ENCODE measurements at regions not wholly inside any gene's neighbourhood (a gene's known extent, or its start where the extent isn't known, plus 50 kb on each side); places are given as distances from the start of the nearest gene placed in this dataset.
A peak's percentile ranks its signal among the peaks of the same experiment; 100 is the strongest.
"Not testable (repeated sequence)": the region's sequence is repeated elsewhere in the genome, so short reads cannot be mapped to it uniquely, and the experiment has no call there.

DNA sequence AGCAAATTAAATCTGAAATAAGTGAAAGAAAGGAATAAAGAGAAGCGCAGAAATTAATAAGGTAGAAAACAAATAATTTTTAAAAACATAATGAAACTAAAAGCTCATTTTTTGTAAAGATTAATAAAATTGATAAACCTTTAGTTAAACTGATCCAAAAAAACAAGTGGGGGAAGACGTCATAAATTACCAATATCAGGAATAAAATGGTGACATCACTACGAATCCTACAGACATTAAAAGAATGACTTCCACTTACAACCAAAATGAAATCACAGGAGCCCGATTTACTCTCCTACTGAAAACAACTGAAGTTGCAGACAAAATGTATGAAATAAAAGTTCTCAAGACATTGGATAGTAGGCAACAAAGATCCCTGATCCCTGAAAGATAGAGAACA lies 68.1 kb upstream of the IFFO2 start:
- DNase-seq (ENCODE audit: low spot score), result no peak

DNA sequence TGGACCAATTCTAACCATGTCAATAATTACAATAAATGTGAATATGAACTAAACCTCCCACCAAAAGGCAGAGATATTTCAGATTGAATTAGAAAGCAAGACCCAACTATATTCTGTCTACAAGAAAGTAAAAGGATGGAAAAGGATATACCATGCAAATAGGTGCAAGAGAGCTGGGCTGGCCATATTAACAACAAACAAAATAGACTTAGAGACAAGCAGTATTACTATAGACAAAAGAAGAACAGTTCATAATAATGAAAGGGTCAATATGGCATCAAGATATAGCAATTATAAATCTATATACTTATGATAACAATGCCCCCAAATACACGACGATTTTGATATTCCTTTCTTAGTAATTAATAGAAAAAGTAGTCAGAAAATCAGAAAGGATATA lies 67.3 kb upstream of the IFFO2 start:
- no peak for DNase-seq (ENCODE audit: low spot score)

DNA sequence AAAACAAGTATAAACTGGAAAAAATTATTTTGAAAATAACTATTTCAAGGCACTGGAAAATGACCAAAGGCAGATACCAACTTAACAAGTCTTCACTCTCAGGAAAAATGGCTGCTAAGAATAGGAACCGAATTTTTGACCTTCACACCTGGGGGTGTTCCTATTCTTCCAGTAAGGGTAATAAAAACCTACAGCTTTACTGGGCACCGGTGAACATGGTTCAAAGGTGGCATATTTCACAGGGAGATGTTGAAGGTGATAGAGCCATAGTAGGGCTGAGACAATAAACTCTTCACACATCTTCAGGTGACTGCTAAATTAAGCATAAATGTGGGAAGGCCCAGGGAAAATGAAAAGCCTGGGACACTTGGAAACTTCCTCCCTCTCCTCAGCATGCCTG lies 65.4 kb upstream of the IFFO2 start:
- no peak for DNase-seq (ENCODE audit: low spot score)

DNA sequence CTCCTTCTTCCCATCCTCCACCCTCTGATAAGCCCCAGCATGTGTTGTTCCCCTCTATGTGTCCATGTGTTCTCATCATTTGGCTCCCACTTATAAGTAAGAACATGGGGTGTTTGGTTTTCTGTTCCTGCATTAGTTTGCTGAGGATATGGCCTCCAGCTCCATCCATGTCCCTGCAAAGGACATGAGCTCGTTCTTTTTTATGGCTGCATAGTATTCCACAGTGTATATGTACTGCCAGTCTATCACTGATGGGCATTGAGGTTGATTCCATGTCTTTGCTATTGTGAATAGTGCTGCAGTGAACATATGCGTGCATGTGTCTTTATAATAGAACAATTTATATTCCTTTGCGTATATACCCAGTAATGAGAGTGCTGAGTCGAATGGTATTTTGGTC lies 62.8 kb upstream of the IFFO2 start:
- not testable (repeated sequence) for DNase-seq (ENCODE audit: low spot score)

DNA sequence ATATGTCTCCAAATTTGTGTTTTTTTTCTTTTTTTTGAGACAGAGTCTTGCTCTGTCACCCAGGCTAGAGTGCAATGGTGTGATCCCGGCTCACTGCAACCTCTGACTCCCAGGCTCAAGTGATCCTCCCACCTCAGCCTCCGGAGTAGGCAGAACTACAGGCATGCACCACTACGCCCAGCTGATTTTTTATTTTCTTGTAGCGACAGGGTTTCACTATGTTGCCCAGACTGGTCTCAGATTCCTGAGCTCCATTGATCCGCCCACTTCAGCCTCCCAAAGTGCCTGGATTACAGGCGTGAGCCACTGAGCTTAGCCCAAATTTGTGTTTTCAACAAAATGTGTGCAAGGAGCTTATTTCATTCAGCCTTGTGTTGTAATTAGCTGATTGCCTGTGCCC lies 59.0 kb upstream of the IFFO2 start:
- no peak for DNase-seq (ENCODE audit: low spot score)

DNA sequence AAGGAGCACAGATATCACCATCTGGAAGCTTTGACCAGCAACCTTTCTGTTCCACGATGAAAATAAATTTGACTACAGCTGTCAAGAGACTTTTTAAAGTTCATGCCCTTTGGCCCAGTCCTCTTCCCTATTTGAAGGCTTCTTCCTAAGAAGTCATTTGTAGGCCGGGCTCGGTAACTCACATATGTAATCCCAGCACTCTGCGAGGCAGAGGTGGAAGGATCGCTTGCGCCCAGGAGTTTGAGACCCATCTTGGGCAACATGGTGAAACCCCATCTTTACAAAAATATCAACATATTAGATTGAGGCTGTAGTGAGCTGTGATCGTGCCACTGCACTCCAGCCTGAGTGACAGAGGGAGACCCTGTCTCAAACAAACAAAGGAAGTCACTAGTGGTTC lies 58.3 kb upstream of the IFFO2 start:
- DNase-seq (ENCODE audit: low spot score), result no peak

DNA sequence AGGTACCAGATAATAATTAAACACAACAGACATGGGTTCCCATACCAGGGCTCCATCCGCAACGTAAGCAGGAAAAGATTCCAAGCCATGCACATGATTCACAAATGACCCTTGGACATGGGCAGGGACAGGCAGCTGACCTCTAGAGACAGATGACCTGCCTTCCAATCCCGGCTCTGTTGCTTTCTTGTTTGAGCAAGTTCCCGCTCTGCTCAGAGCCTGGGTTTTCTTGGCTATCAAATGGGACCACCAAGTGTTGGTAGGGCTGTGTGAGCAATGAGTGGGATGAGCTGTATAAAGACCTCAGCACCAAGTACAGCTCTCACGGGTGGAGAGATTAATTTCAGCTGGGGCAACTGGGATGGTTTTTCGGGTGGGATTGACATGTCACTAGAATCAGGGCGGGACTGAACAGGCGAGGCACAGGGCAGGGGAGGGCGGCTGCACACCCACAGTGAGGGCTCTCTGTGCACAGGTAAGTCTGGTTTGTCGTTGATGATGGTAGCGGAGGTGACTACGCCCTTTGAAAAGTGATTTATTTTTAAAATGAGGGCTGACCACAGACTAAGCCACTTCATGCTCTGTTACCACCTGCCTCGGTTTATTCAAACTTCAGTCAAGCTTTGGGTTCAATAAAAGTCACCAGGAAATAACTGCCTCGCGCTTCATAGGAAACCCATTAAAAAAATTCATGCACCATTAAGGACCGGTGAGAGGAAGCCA lies 57.5 kb upstream of the IFFO2 start:
- DNase-seq (ENCODE audit: low spot score), result no peak

DNA sequence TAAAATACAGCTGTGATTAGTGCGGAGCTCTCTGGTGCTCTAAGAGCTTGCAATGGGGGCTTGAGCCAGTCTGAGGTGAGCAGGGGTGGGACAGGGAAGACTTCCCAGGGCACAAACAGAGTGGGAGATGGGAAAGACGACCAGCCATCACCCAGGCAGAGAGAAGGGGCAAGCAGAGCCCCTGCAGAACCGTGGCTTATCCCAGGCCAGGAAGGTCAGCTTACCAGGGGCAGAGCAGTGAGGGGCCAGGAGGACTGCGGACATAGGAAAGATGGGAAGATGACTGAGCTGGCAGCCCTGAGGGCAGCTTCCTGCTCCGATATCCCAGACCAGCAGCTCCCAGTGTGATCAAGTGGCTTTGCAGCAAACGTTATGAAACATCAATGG lies 55.4 kb upstream of the IFFO2 start:
- no peak for DNase-seq (ENCODE audit: low spot score)

DNA sequence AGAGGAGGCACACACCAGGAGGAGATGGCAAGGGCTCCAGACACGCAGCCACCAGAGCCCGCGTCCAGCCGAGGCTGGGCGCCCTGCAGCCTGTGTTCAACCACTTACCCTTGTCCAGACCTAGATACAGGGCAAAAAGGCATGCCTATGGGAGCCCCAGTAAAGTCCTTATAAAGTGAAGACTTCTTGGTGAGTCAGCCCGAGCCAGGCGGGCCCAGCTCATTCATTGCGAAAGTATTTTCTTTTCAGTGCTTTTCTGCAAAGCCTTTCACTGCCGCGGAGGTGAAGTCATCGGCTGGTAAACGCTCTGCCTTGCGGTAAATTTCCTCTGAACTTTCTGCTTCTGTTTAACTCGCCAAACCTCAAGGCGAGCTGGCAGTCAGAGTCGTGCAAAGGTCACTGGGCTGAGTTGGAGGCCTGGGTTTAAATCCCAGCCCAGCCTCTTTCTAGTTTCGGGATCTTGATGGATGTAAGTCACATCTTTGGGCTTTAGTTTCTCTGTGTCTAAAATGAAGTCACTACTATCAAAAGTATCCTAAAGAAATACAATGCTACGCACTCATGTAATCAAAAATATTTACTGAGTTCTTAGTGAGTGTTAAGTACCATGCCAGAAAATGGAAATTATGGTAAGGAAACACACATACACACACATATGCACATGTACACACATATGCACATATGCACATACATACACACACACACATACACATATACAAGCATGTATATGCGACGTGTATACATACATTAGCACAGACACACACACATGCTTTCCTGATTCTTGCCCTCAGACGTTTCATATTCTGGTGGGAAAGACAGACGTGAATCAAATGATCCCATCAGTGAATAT lies 54.7 kb upstream of the IFFO2 start:
- DNase-seq (ENCODE audit: low spot score), result peak; percentile 28

DNA sequence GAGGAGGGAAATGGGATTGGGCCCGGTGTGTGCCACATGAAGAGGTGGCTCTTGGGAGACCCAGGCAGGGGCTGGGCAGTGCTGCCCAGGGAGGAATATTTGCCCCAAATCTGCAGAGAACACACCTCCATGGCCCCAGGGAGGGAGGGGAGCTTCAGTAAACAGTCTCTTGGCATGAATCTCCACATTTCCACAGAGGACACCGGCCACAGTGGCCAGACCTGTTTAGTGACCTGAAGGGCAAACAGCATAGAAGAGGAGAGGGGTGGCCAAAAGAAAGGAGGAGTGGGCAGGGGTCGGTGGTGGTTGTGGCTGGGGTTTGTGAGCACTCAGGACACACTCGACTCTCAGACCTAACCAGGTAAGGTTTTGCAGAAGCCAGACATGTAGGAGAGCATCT lies 54.0 kb upstream of the IFFO2 start:
- no peak for DNase-seq (ENCODE audit: low spot score)

DNA sequence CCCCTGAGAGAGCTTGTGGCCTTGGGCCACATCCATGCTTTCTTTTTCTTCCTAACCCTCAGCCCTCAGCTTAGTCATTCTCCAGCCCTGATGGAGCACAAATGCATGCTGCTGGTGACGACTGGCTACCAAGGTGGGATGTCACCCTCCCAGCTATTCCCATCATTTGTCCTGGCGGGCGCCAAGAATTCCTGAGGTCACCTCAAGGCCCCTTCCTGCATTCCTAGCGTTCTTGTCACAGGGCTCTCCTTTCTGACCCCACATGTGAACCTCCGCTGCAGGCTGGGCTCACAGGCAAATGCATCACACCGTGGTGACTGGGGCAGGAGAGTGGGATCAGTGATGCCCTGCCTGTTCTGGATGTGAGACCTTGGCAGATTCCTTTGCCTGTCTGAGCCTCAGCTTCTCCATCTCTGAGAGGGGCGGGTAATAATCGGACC lies 53.4 kb upstream of the IFFO2 start:
- no peak for DNase-seq (ENCODE audit: low spot score)

DNA sequence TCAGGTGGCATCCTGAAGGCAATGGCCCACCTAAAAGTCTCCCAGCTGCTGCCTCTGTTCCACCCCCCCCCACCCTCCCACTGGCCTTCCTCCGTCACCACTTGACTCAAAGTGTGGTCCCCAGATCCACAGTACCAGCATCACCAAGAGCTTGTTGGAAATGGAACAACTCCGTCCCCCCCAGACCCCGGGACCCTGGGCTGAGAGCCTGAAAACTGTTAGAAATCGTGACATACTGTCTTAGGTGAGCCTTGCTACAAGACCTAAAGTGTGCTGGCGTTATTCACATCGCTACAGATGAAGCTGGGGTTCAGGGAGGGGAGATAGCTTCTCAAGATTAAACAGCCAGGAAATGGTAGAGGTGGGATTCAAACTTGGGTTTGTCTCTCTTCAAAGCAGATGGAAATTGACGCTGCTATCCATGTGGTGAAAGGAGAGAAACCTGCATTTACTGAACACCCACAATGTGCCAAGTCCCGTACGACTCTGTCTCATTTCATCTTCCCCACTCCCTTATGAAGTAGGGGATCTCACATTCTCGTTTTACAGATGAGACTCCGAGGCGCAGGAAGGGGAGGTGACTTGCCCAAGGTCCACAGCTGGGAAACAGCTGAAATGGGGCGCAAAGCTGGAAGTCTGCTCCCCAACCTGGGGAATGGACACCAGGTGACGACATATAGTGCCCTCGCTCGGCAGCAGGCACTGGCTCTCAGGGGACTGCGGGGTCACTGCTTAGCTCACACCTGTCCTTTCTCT lies 52.8 kb upstream of the IFFO2 start:
- no peak for DNase-seq (ENCODE audit: low spot score)

DNA sequence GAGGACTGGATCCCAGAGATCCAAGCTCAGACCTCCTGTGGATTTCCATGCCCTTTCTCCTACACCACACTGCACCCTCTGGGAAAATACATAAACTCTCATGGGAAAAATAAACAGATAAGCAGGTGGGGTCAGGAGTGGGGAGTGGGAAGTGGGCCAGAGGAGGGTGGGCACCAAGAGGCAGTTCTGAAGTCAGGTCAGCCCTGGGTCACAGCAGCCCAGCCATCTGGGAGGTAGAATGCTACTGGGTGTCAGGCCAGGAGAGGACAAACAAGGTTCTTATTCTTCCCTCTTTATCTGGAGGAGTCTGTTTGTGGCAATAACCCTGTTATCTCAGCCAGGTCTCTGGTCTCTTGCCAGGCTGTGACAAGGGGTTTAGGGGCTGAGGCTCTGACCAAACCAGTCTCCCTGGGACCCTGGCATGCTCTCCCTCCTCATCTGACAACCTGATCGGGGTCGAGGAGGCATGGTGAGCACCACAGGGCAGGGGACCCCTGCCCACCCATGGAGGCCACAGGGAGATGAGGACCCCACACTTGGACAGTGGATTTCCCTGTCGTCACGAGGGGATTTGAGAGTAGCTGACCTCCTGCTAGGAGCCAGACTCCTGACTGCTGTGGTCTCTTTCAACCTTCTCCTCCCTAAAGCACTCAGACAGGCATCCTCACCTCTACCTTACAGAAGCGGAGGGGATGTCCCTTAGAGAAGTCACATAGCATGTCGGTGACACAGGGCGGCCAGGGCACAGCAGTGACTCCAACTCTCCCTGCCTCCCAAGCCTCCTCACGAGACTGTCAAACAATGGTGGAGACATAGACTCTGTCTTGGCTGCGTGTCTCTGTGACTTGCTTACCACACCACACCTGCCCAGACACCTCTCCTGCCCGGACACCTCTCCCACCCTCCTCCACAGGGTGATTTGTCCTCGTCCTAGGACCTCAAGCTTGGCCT lies 51.3 kb upstream of the IFFO2 start:
- no peak for DNase-seq (ENCODE audit: low spot score)

DNA sequence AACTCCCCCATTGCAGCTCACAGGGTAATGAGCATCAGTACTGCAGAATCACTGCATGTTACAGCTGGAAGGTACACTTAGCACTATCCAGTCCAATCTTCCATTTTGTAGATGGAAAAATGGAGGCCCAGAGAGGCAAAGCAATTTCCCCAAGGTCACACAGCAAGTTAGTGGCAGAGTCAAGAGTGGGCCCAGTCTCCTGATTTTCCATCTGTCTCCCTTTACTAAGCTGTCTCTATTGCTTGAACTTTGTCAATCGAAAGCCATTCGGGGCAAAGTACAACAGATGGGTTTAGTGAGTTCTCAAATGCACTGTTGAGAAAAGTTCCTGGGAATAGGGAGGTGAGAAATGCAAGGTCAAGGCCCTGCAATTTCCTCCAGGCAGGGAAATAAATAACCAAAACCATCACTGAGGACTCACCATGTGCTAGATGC lies 50.4 kb upstream of the IFFO2 start:
- no peak for DNase-seq (ENCODE audit: low spot score)
